Panc1 (cell line): ENCODE measurements at regions not wholly inside any gene's neighbourhood (a gene's known extent, or its start where the extent isn't known, plus 50 kb on each side); places are given as distances from the start of the nearest gene placed in this dataset.

Experiments
- ATAC-seq: fragments of 200-7000 bp; cut with Tn5 transposase; 2 replicates; pipeline ENCODE4 v1.9.1; 2020; ENCODE audit warnings: mild to moderate bottlenecking, moderate library complexity
- BruUV-seq: library from RNA; stranded (reverse); fragments of 400-500 nt; replicated peaks from 2 replicates; lab custom pipeline; 2021; lab: Mats Ljungman, UMichigan
- CTCF ChIA-PET: fragments of 300-600 bp; sonication (Branson Sonifier 250); formaldehyde crosslinking; loops from one replicate; lab custom pipeline; 2022; ENCODE audit warnings: antibody characterized with exemption; lab: Charles Lee
- POLR2A ChIA-PET: fragments of 300-600 bp; sonication (Branson Sonifier 250); formaldehyde crosslinking; loops from one replicate; lab custom pipeline; 2022; ENCODE audit warnings: antibody characterized with exemption; lab: Charles Lee
- DNase-seq: peaks from one replicate; pipeline ENCODE4 v3.0.0-alpha.2; 2010; ENCODE audit warnings: low read depth, low spot score
- H3K27ac ChIP-seq: 2 replicates; pipeline ENCODE4 v1.5.1; 2011; ENCODE audit warnings: mild to moderate bottlenecking, low read length, inconsistent platforms
- H3K27me3 ChIP-seq: fragments of 200-500 bp; sonication (Bioruptor generic); 2 replicates; pipeline ENCODE4 v1.6.0; 2014; ENCODE audit warnings: low read length, inconsistent platforms; ENCODE audit not compliant: control insufficient read depth, insufficient read depth
- H3K36me3 ChIP-seq: fragments of 200-500 bp; sonication (Bioruptor generic); 2 replicates; pipeline ENCODE4 v1.5.1; 2014; ENCODE audit warnings: inconsistent platforms, mild to moderate bottlenecking, low read length, moderate library complexity; ENCODE audit not compliant: control insufficient read depth, insufficient read depth
- H3K4me1 ChIP-seq: 2 replicates; pipeline ENCODE4 v1.5.1; 2011; ENCODE audit warnings: inconsistent platforms, mild to moderate bottlenecking, low read length, moderate library complexity; ENCODE audit not compliant: control insufficient read depth, insufficient read depth
- H3K4me3 ChIP-seq, 2 experiments: 2 replicates each; pipeline ENCODE4 v1.5.1; 2011 to 2012; ENCODE audit warnings: low read depth in 2 of 2, low read length in 2 of 2, mild to moderate bottlenecking in 2 of 2, inconsistent platforms in 1 of 2, moderate library complexity in 1 of 2
- H3K9me3 ChIP-seq: fragments of 200-500 bp; sonication (Bioruptor generic); 2 replicates; pipeline ENCODE4 v1.5.1; 2014; ENCODE audit warnings: low read depth, mild to moderate bottlenecking, inconsistent platforms, low read length, moderate library complexity; ENCODE audit not compliant: control insufficient read depth, insufficient read depth
- POLR2AphosphoS5 ChIP-seq: IDR thresholded peaks from 2 replicates; pipeline ENCODE4 v1.6.1; 2012; ENCODE audit warnings: mild to moderate bottlenecking, low read depth, low read length, moderate library complexity
- SIN3A ChIP-seq: IDR thresholded peaks from 2 replicates; pipeline ENCODE4 v1.6.1; 2012; ENCODE audit warnings: low read depth, mild to moderate bottlenecking, low read length, moderate library complexity, borderline replicate concordance; ENCODE audit not compliant: insufficient read depth
- TCF7L2 ChIP-seq: IDR thresholded peaks from 2 replicates; pipeline ENCODE4 v1.6.1; 2011; ENCODE audit warnings: mild to moderate bottlenecking, low read depth, low read length, inconsistent platforms
- in situ Hi-C: cut with HindIII; loops from 2 replicates; pipeline ENCODE4 v1.10.0; 2016; ENCODE audit warnings: low sequenced_read_pairs, low pct_unique_long_range_greater_than_20kb
- intact Hi-C: fragments of 100-400 bp; cut with micrococcal nuclease; formaldehyde crosslinking; loops from one replicate; pipeline ENCODE4 v1.10.0; 2022; ENCODE audit not compliant: unreplicated experiment
- TF ChIP-seq, protein P1 (sequence below), 2 experiments: IDR thresholded peaks; 2 replicates each; pipeline ENCODE4 v1.6.1; 2011 to 2012; ENCODE audit warnings: low read depth in 2 of 2, control low read depth in 1 of 2, low read length in 1 of 2, mild to moderate bottlenecking in 1 of 2, moderate library complexity in 1 of 2; ENCODE audit not compliant: insufficient read depth in 1 of 2
- TF ChIP-seq, protein P2 (sequence below): fragments of 450-650 bp; IDR thresholded peaks from 2 replicates; pipeline ENCODE4 v1.5.1; 2017; ENCODE audit warnings: mild to moderate bottlenecking

DNA sequence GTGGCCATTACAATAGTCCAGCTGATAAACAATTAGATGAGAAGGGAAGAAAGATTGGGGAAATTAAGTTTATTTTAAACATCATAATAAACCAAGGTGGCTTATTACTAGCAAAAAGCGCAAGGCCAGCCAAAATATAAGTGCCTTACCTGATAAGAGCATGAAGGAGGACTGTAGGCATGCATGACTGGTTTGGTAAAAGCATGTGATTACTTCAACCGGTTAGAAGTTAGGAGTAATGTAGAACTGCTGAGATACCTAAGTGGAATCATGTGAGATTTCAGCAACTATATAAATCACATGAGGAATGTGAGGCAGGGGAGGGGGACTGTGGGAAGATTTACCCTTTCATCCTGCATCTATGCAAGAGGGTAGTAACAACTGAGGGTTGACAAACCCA, 59.7 kb upstream of the CCDC196 start:
- in situ Hi-C loops, result no loop called here
- no TSS peak for BruUV-seq
- CTCF ChIA-PET, result no interaction called here

DNA sequence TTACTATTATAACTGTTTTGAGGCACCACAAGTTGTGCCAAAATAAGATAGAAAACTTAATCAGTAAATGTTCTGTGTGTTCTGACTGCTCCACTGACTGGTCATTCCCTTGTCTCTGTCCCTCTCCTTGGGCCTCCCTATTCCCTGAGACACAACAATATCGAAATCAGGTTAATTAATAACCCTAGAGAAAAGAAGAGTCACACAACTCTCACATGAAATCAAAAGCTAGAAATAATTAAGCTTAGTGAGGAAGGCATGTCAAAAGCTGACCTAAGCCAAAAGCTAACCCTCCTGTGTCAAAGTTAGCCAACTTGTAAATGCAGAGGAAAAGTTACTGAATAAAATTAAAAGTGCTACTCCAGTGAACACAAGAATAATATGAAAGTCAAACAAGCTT, 53.8 kb upstream of the CCDC196 start:
- no peaks in the 10 kb centered on the region for H3K9me3 ChIP-seq
- no peaks in the 10 kb centered on the region for H3K4me1 ChIP-seq
- H3K36me3 ChIP-seq, result no peaks in the 10 kb centered on the region
- ATAC-seq (no peak), DNase-seq (no peak)
- H3K4me3 ChIP-seq, result no peak overlapping the region
- ChIA-PET POLR2A (no interaction called here), CTCF (no interaction called here)
- H3K27me3 ChIP-seq, result no peaks in the 10 kb centered on the region; the same call in 1 of the 2 replicates
- BruUV-seq, result no TSS peak
- in situ Hi-C loops, result no loop called here
- intact Hi-C loops, result no loop called here
- TF ChIP-seq, protein P1, sequence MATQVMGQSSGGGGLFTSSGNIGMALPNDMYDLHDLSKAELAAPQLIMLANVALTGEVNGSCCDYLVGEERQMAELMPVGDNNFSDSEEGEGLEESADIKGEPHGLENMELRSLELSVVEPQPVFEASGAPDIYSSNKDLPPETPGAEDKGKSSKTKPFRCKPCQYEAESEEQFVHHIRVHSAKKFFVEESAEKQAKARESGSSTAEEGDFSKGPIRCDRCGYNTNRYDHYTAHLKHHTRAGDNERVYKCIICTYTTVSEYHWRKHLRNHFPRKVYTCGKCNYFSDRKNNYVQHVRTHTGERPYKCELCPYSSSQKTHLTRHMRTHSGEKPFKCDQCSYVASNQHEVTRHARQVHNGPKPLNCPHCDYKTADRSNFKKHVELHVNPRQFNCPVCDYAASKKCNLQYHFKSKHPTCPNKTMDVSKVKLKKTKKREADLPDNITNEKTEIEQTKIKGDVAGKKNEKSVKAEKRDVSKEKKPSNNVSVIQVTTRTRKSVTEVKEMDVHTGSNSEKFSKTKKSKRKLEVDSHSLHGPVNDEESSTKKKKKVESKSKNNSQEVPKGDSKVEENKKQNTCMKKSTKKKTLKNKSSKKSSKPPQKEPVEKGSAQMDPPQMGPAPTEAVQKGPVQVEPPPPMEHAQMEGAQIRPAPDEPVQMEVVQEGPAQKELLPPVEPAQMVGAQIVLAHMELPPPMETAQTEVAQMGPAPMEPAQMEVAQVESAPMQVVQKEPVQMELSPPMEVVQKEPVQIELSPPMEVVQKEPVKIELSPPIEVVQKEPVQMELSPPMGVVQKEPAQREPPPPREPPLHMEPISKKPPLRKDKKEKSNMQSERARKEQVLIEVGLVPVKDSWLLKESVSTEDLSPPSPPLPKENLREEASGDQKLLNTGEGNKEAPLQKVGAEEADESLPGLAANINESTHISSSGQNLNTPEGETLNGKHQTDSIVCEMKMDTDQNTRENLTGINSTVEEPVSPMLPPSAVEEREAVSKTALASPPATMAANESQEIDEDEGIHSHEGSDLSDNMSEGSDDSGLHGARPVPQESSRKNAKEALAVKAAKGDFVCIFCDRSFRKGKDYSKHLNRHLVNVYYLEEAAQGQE (IDR thresholded peaks at IDR 0.05; ENCODE audit: insufficient read depth in 1 of 2, low read depth in 2 of 2, low read length in 1 of 2), result no peak
- TF ChIP-seq POLR2AphosphoS5, result no peak
- TF ChIP-seq, protein P2, sequence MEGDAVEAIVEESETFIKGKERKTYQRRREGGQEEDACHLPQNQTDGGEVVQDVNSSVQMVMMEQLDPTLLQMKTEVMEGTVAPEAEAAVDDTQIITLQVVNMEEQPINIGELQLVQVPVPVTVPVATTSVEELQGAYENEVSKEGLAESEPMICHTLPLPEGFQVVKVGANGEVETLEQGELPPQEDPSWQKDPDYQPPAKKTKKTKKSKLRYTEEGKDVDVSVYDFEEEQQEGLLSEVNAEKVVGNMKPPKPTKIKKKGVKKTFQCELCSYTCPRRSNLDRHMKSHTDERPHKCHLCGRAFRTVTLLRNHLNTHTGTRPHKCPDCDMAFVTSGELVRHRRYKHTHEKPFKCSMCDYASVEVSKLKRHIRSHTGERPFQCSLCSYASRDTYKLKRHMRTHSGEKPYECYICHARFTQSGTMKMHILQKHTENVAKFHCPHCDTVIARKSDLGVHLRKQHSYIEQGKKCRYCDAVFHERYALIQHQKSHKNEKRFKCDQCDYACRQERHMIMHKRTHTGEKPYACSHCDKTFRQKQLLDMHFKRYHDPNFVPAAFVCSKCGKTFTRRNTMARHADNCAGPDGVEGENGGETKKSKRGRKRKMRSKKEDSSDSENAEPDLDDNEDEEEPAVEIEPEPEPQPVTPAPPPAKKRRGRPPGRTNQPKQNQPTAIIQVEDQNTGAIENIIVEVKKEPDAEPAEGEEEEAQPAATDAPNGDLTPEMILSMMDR, result no peak
- TF ChIP-seq TCF7L2, result no peak
- TF ChIP-seq SIN3A, result no peak
- no peak overlapping the region for H3K27ac ChIP-seq

More for the DNA sequence above, 59.7 kb upstream of the CCDC196 start:
- Histone ChIP-seq H3K27me3 (no peaks in the 10 kb centered on the region; the same call in none of the 2 replicates), H3K4me3 (no peak overlapping the region), H3K27ac (no peak overlapping the region), H3K4me1 (no peaks in the 10 kb centered on the region), H3K36me3 (no peaks in the 10 kb centered on the region), H3K9me3 (no peaks in the 10 kb centered on the region)
- intact Hi-C loops, result no loop called here
- POLR2A ChIA-PET, result no interaction called here
- TF ChIP-seq SIN3A (no peak), TCF7L2 (no peak), POLR2AphosphoS5 (no peak)
- TF ChIP-seq, protein P1 (IDR thresholded peaks at IDR 0.05; ENCODE audit: insufficient read depth in 1 of 2, low read depth in 2 of 2, low read length in 1 of 2), result no peak
- TF ChIP-seq, protein P2, result no peak
- DNase-seq (no peak), ATAC-seq (no peak)
